Gastrocnemius medialis (tissue), 4 donors: ENCODE measurements at regions not wholly inside any gene's neighbourhood (a gene's known extent, or its start where the extent isn't known, plus 50 kb on each side); places are given as distances from the start of the nearest gene placed in this dataset.

Experiments used
- ATAC-seq, 2 donors: fragments of 150-250 bp; one replicate each; pipeline ENCODE4 v1.9.1; 2016
- DNase-seq, 2 donors: peaks; one replicate each; pipeline ENCODE4 v3.0.0-alpha.2; 2019
- H3K27ac ChIP-seq, 4 donors: fragments of 200-600 bp; sonication (generic); 1 replicate in 1 of 4; 2 replicates in 3 of 4; pipeline ENCODE4 v1.5.1; 2016 to 2018; ENCODE audit warnings: mild to moderate bottlenecking in 2 of 4, moderate library complexity in 1 of 4
- H3K27me3 ChIP-seq, 3 donors: fragments of 200-600 bp; sonication (generic) in 2 of 3; 1 replicate in 1 of 3; 2 replicates in 2 of 3; pipeline versions ENCODE4 v1.5.1 to v1.6.0; 2016 to 2019; ENCODE audit warnings: mild to moderate bottlenecking in 1 of 3, moderate library complexity in 1 of 3
- H3K36me3 ChIP-seq, 2 donors: fragments of 200-600 bp; sonication (generic) in 1 of 2; one replicate each; pipeline ENCODE4 v1.5.1; 2017 to 2018
- H3K4me1 ChIP-seq, 2 donors: fragments of 200-600 bp; sonication (generic) in 1 of 2; one replicate each; pipeline ENCODE4 v1.5.1; 2016 to 2017; ENCODE audit warnings: mild to moderate bottlenecking in 2 of 2
- H3K4me3 ChIP-seq, 4 donors: fragments of 200-600 bp; sonication (generic) in 3 of 4; 1 replicate in 1 of 4; 2 replicates in 3 of 4; pipeline ENCODE4 v1.5.1; 2016 to 2019; ENCODE audit warnings: mild to moderate bottlenecking in 2 of 4
- H3K9me3 ChIP-seq, 3 donors: fragments of 200-600 bp; sonication (generic) in 2 of 3; 1 replicate in 1 of 3; 2 replicates in 2 of 3; pipeline ENCODE4 v1.5.1; 2016 to 2019
- CTCF ChIP-seq, 5 experiments: fragments of 450-650 bp in 3 of 5; fragments of 200-600 bp in 2 of 5; sonication (generic) in 2 of 5; IDR thresholded peaks in 4 of 5; conservative IDR thresholded peaks in 1 of 5; 1 replicate in 4 of 5; 2 replicates in 1 of 5; pipeline ENCODE4 v1.5.1; 2016 to 2019; ENCODE audit warnings: antibody characterized with exemption in 5 of 5, mild to moderate bottlenecking in 3 of 5, moderate library complexity in 3 of 5
- POLR2A ChIP-seq, 2 donors: fragments of 450-650 bp; IDR thresholded peaks; one replicate each; pipeline ENCODE4 v1.6.1; 2017; ENCODE audit warnings: antibody characterized with exemption in 2 of 2, mild to moderate bottlenecking in 2 of 2, moderate library complexity in 2 of 2
- in situ Hi-C, 4 donors: fragments of 200-750 bp; cut with MboI; loops; one replicate each; pipeline versions ENCODE4 v1.15.0 to v1.8.0; 2017; ENCODE audit warnings: low sequenced_read_pairs in 4 of 4
- intact Hi-C: fragments of 100-400 bp; cut with DNase I; formaldehyde crosslinking; loops from one replicate; pipeline ENCODE4 v1.15.1; 2023; ENCODE audit warnings: low total_unique reads

DNA sequence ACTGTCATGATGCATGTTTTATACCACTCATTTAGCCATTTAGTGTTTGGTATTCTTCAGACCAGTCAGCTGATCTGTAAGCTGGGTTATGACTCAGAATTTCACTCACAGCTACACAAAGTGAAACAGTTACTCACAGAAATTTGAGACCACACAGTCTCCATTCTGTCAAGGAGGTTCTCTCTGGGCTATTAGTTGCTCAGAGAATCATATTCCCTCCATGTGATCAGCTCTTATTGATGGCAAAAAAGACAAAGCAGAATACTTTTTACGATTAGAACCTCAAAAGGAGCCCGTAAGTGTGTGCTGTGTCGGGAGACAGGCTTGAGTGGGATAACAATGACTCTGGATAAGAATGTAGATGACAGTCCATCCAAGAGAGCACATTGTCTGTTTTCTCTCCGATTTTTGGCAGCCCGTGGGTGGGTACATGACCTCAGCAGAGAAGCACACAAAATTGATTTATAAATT lies 277.6 kb upstream of the SORCS1 start:
- in situ Hi-C loops = no loop called here
- intact Hi-C loops = no loop called here
- no peak for ATAC-seq
- no peaks in the 10 kb centered on the region for H3K4me1 ChIP-seq
- no peak for TF ChIP-seq CTCF (IDR thresholded peaks at IDR 0.05 in 4 of 5, conservative IDR thresholded peaks at IDR 0.05 in 1 of 5)
- no peak for TF ChIP-seq POLR2A (IDR thresholded peaks at IDR 0.05)
- H3K27me3 ChIP-seq = no peaks in the 10 kb centered on the region
- no peak overlapping the region for H3K27ac ChIP-seq
- no peak overlapping the region for H3K4me3 ChIP-seq
- H3K36me3 ChIP-seq = no peaks in the 10 kb centered on the region
- DNase-seq = no peak
- H3K9me3 ChIP-seq = no peaks in the 10 kb centered on the region

DNA sequence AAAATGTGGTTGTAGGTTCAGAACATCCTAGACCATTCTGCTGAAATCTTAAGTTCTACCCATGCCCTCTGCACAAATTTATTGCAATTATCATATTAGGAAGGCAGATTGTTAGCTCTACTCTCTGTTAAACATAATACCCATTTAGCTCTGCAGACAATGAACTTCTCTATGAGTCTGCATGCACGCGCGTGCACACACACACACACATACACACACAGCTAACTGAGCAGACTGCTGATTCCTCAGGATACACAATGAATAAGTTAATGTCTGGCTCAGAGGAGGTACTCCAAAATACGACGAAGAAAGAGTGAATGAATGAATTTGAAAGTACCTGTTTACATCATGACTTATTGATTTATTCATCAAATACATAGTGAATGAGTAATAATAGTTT lies 276.2 kb upstream of the SORCS1 start:
- in situ Hi-C loops (no loop called here), intact Hi-C loops (no loop called here)
- H3K4me1 ChIP-seq = no peaks in the 10 kb centered on the region
- no peak for TF ChIP-seq CTCF (IDR thresholded peaks at IDR 0.05 in 4 of 5, conservative IDR thresholded peaks at IDR 0.05 in 1 of 5)
- TF ChIP-seq POLR2A (IDR thresholded peaks at IDR 0.05) = no peak
- ATAC-seq (no peak), DNase-seq (no peak)
- no peak overlapping the region for H3K27ac ChIP-seq
- no peaks in the 10 kb centered on the region for H3K36me3 ChIP-seq
- H3K27me3 ChIP-seq = no peaks in the 10 kb centered on the region
- H3K4me3 ChIP-seq = no peak overlapping the region
- H3K9me3 ChIP-seq = no peaks in the 10 kb centered on the region

GRCh38 chr10:107437921-107438320 lies 273.4 kb upstream of the SORCS1 start:
- no peak for TF ChIP-seq CTCF (IDR thresholded peaks at IDR 0.05 in 4 of 5, conservative IDR thresholded peaks at IDR 0.05 in 1 of 5)
- TF ChIP-seq POLR2A (IDR thresholded peaks at IDR 0.05) = no peak
- Histone ChIP-seq H3K4me3 (no peak overlapping the region), H3K27me3 (no peaks in the 10 kb centered on the region), H3K4me1 (no peaks in the 10 kb centered on the region), H3K27ac (no peak overlapping the region), H3K9me3 (no peaks in the 10 kb centered on the region), H3K36me3 (no peaks in the 10 kb centered on the region)
- in situ Hi-C loops (no loop called here), intact Hi-C loops (no loop called here)
- DNase-seq = no peak
- ATAC-seq = no peak

DNA sequence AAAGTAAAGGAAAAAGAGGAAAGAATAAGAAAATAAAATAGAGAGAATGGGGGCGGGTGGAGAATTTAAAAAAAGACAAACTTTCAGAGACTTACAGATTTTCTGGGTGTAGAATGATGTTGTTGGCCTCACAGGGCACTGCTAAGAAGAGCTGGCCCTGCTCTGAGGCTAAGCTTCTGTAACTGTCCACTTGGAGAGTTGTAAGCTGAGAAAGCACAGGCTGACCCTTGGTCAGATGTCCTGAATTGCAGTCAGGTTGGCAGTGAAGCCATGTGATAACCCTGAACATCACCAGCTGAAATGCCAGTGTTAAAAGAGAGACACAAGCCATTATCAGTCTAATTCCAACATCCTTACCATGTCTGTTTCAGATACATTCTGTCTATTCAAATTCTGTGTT lies 272.1 kb upstream of the SORCS1 start:
- no peaks in the 10 kb centered on the region for H3K9me3 ChIP-seq
- no peak overlapping the region for H3K4me3 ChIP-seq
- no peaks in the 10 kb centered on the region for H3K4me1 ChIP-seq
- intact Hi-C loops (no loop called here), in situ Hi-C loops (no loop called here)
- no peaks in the 10 kb centered on the region for H3K36me3 ChIP-seq
- H3K27me3 ChIP-seq = no peaks in the 10 kb centered on the region
- H3K27ac ChIP-seq = no peak overlapping the region
- TF ChIP-seq CTCF (IDR thresholded peaks at IDR 0.05 in 4 of 5, conservative IDR thresholded peaks at IDR 0.05 in 1 of 5) (no peak), POLR2A (IDR thresholded peaks at IDR 0.05) (no peak)
- ATAC-seq (no peak), DNase-seq (no peak)

GRCh38 chr10:107434854-107435253 lies 270.3 kb upstream of the SORCS1 start:
- Histone ChIP-seq H3K9me3 (no peaks in the 10 kb centered on the region), H3K27ac (no peak overlapping the region), H3K4me3 (no peak overlapping the region), H3K27me3 (no peaks in the 10 kb centered on the region), H3K4me1 (no peaks in the 10 kb centered on the region), H3K36me3 (no peaks in the 10 kb centered on the region)
- DNase-seq (no peak), ATAC-seq (no peak)
- in situ Hi-C loops (no loop called here), intact Hi-C loops (no loop called here)
- no peak for TF ChIP-seq CTCF (IDR thresholded peaks at IDR 0.05 in 4 of 5, conservative IDR thresholded peaks at IDR 0.05 in 1 of 5)
